ENCODE measurements at regions not wholly inside any gene's neighbourhood (a gene's known extent, or its start where the extent isn't known, plus 50 kb on each side); places are given as distances from the start of the nearest gene placed in this dataset.
A peak's percentile ranks its signal among the peaks of the same experiment; 100 is the strongest.

- Mint-ChIP-seq H3K27me3 (peaks cover 11% of the 10 kb centered on the region), H3K36me3 (ENCODE audit: low read depth) (no peaks in the 10 kb centered on the region), H3K4me3 (peak overlapping the region; percentile 5), H3K9me3 (no peaks in the 10 kb centered on the region), H3K27ac (no peak overlapping the region), H3K4me1 (ENCODE audit: low read depth) (peaks cover 15% of the 10 kb centered on the region)
- Histone ChIP-seq H3K27ac (ENCODE audit: low read depth in 1 of 2, low read length in 2 of 2) (no peak overlapping the region), H3K4me3 (ENCODE audit: low read length) (no peak overlapping the region), H3K27me3 (ENCODE audit: control insufficient read depth in 1 of 2, insufficient read depth in 2 of 2, low read length in 2 of 2) (peaks cover 0 to 3% of the 10 kb centered on the region in 2 experiments), H3K4me1 (ENCODE audit: insufficient read depth, low read length) (no peaks in the 10 kb centered on the region), H3K9me3 (ENCODE audit: control insufficient read depth in 1 of 2, insufficient read depth in 1 of 2, low read length in 2 of 2) (no peaks in the 10 kb centered on the region), H3K36me3 (ENCODE audit: insufficient read depth, low read length) (no peaks in the 10 kb centered on the region)
- intact Hi-C loops (cut with DNase I, micrococcal nuclease), result no loop called here
- no peak for ATAC-seq (ENCODE audit: poor library complexity)
- POLR2A ChIA-PET, result no interaction called here
- peak in 3 of 14 experiments; percentile 8 to 27 (median 11) for DNase-seq
- CTCF ChIA-PET, result no interaction called here
- no peak for TF ChIP-seq CTCF (IDR thresholded peaks at IDR 0.05)
Measured at GRCh38 chr9:81113453-81114124, 575.8 kb downstream of the TLE1 start.

DNA sequence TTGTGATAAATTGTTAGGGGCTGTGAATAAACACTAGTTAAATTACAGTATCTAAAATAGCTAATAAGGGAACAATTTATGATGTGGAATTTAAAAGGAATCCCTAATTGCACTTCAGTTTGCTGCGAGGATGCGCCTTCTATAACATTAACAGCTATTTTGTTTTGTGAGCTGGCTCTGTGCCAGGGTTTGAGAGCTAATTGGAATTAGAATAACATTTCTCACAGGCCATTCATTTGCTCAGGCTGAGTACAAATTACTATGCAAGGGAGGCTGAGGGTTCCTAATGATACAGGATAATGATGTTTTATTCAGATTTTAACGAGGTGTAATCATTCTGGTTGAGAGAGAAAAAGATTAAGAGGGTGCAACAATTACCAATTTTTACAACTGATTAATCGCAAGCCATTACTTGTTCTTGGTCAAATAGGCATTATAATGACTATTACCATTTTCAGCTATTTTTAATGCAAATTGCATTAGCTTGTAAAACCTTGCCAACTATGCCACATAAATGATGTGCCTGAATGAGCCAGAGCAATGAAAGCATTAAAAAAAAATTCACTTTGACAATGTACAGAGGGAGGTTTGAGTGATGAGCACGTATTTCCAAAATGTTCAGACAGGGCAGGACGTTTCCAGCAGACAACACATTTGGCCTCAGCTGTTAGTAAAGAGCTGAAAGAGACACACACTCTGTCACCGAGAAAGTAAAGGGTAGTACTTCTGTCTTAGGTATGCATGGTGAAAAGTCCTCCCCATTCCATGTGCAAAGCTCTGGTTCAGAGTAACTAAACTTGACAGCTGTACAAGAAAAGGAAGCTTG is 576.5 kb downstream of the TLE1 start:
- Mint-ChIP-seq H3K4me1 (ENCODE audit: low read depth) (peaks cover 15% of the 10 kb centered on the region), H3K9me3 (no peaks in the 10 kb centered on the region), H3K36me3 (ENCODE audit: low read depth) (no peaks in the 10 kb centered on the region), H3K27me3 (peaks cover 9% of the 10 kb centered on the region), H3K27ac (no peak overlapping the region), H3K4me3 (no peak overlapping the region)
- DNase-seq (no peak), ATAC-seq (ENCODE audit: poor library complexity) (no peak)
- ChIA-PET POLR2A (no interaction called here), CTCF (no interaction called here)
- Histone ChIP-seq H3K9me3 (ENCODE audit: control insufficient read depth in 1 of 2, insufficient read depth in 1 of 2, low read length in 2 of 2) (no peaks in the 10 kb centered on the region), H3K27ac (ENCODE audit: low read depth in 1 of 2, low read length in 2 of 2) (no peak overlapping the region), H3K27me3 (ENCODE audit: control insufficient read depth in 1 of 2, insufficient read depth in 2 of 2, low read length in 2 of 2) (peaks cover 0 to 3% of the 10 kb centered on the region in 2 experiments), H3K36me3 (ENCODE audit: insufficient read depth, low read length) (no peaks in the 10 kb centered on the region), H3K4me1 (ENCODE audit: insufficient read depth, low read length) (no peaks in the 10 kb centered on the region), H3K4me3 (ENCODE audit: low read length) (no peak overlapping the region)
- no peak for TF ChIP-seq CTCF (IDR thresholded peaks at IDR 0.05)
- intact Hi-C loops (cut with DNase I, micrococcal nuclease), result no loop called here

DNA sequence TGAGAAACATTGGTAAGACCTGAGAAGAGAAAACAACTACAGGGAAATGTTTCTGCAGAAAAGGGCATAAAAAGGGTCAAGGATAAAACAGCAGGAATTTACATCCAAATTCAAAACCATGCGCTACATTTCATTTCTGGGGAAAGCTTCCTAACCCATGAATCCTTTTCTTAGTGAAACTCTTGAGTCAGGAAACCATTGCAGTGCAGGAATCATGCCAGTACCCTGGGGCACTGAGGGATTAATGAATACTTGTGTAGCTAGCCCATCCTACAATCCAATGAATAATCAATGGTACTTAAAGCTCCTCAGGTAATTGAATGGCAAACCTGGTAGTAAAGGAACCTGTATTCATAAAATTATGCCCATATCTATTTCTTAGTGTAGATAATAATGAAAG is 580.5 kb downstream of the TLE1 start:
- intact Hi-C loops (cut with DNase I, micrococcal nuclease), result no loop called here
- POLR2A ChIA-PET, result no interaction called here
- H3K9me3 Mint-ChIP-seq, result no peaks in the 10 kb centered on the region
- H3K27ac ChIP-seq (ENCODE audit: low read depth in 1 of 2, low read length in 2 of 2), result no peak overlapping the region
- CTCF ChIA-PET, result no interaction called here
- ATAC-seq (ENCODE audit: poor library complexity), result no peak
- H3K4me1 Mint-ChIP-seq (ENCODE audit: low read depth), result peaks cover 13% of the 10 kb centered on the region
- H3K27me3 Mint-ChIP-seq, result peaks cover 20% of the 10 kb centered on the region
- no peaks in the 10 kb centered on the region for H3K4me1 ChIP-seq (ENCODE audit: insufficient read depth, low read length)
- DNase-seq, result no peak
- H3K36me3 Mint-ChIP-seq (ENCODE audit: low read depth), result no peaks in the 10 kb centered on the region
- no peak overlapping the region for H3K27ac Mint-ChIP-seq
- no peaks in the 10 kb centered on the region for H3K36me3 ChIP-seq (ENCODE audit: insufficient read depth, low read length)
- H3K4me3 Mint-ChIP-seq, result no peak overlapping the region
- TF ChIP-seq CTCF (IDR thresholded peaks at IDR 0.05), result no peak
- H3K9me3 ChIP-seq (ENCODE audit: control insufficient read depth in 1 of 2, insufficient read depth in 1 of 2, low read length in 2 of 2), result no peaks in the 10 kb centered on the region
- no peak overlapping the region for H3K4me3 ChIP-seq (ENCODE audit: low read length)
- H3K27me3 ChIP-seq (ENCODE audit: control insufficient read depth in 1 of 2, insufficient read depth in 2 of 2, low read length in 2 of 2), result no peaks in the 10 kb centered on the region

All from CD4-positive, alpha-beta T cell (primary cell).